ENCODE measurements at regions not wholly inside any gene's neighbourhood (a gene's known extent, or its start where the extent isn't known, plus 50 kb on each side); places are given as distances from the start of the nearest gene placed in this dataset.
A peak's percentile ranks its signal among the peaks of the same experiment; 100 is the strongest.

- no peak for TF ChIP-seq CTCF (IDR thresholded peaks at IDR 0.05; ENCODE audit: low read depth, low read length)
- no peak overlapping the region for H3K4me3 ChIP-seq (replicated peaks in 1 of 2; ENCODE audit: low read depth in 2 of 2, low read length in 2 of 2)
- DNase-seq (ENCODE audit: low read depth in 2 of 2): peak in 1 of 2 donors; percentile 45
These were observed 658.9 kb downstream of the TOX3 start for GRCh38 chr16:51888016-51888415.

GRCh38 chr16:51886456-51886855, 660.5 kb downstream of the TOX3 start:
- DNase-seq (ENCODE audit: low read depth in 2 of 2): no peak
- no peak overlapping the region for H3K4me3 ChIP-seq (replicated peaks in 1 of 2; ENCODE audit: low read depth in 2 of 2, low read length in 2 of 2)
- TF ChIP-seq CTCF (IDR thresholded peaks at IDR 0.05; ENCODE audit: low read depth, low read length): no peak

- TF ChIP-seq CTCF (IDR thresholded peaks at IDR 0.05; ENCODE audit: low read depth, low read length): no peak
- DNase-seq (ENCODE audit: low read depth in 2 of 2): no peak
- H3K4me3 ChIP-seq (replicated peaks in 1 of 2; ENCODE audit: low read depth in 2 of 2, low read length in 2 of 2): no peak overlapping the region
These were observed 662.2 kb downstream of the TOX3 start for GRCh38 chr16:51884773-51885172.

GRCh38 chr16:51881731-51882130, 665.2 kb downstream of the TOX3 start:
- no peak for TF ChIP-seq CTCF (IDR thresholded peaks at IDR 0.05; ENCODE audit: low read depth, low read length)
- peak; percentile 45 to 81 for DNase-seq (ENCODE audit: low read depth in 2 of 2)
- H3K4me3 ChIP-seq (replicated peaks in 1 of 2; ENCODE audit: low read depth in 2 of 2, low read length in 2 of 2): no peak overlapping the region

GRCh38 chr16:51880776-51881175, 666.2 kb downstream of the TOX3 start:
- no peak for TF ChIP-seq CTCF (IDR thresholded peaks at IDR 0.05; ENCODE audit: low read depth, low read length)
- DNase-seq (ENCODE audit: low read depth in 2 of 2): peak; percentile 67 to 84
- no peak overlapping the region for H3K4me3 ChIP-seq (replicated peaks in 1 of 2; ENCODE audit: low read depth in 2 of 2, low read length in 2 of 2)

GRCh38 chr16:51877686-51878085, 669.3 kb downstream of the TOX3 start:
- H3K4me3 ChIP-seq (replicated peaks in 1 of 2; ENCODE audit: low read depth in 2 of 2, low read length in 2 of 2): no peak overlapping the region
- no peak for DNase-seq (ENCODE audit: low read depth in 2 of 2)
- TF ChIP-seq CTCF (IDR thresholded peaks at IDR 0.05; ENCODE audit: low read depth, low read length): no peak

- DNase-seq (ENCODE audit: low read depth in 2 of 2): no peak
- no peak overlapping the region for H3K4me3 ChIP-seq (replicated peaks in 1 of 2; ENCODE audit: low read depth in 2 of 2, low read length in 2 of 2)
- no peak for TF ChIP-seq CTCF (IDR thresholded peaks at IDR 0.05; ENCODE audit: low read depth, low read length)
These were observed 670.0 kb downstream of the TOX3 start for GRCh38 chr16:51876934-51877333.

Measured in cardiac fibroblast (primary cell).